ENCODE measurements at regions not wholly inside any gene's neighbourhood (a gene's known extent, or its start where the extent isn't known, plus 50 kb on each side); places are given as distances from the start of the nearest gene placed in this dataset.

GRCh38 chr3:110793611-110794010 is 278.0 kb upstream of the NECTIN3 start:
- H3K9me3 ChIP-seq (ENCODE audit: control insufficient read depth in 2 of 2, insufficient read depth in 1 of 2, low read depth in 1 of 2, low read length in 1 of 2): no peaks in the 10 kb centered on the region
- no peak overlapping the region for H3K4me3 ChIP-seq (ENCODE audit: low read depth in 1 of 3, low read length in 3 of 3)
- H3K4me1 ChIP-seq (ENCODE audit: control insufficient read depth in 3 of 3, insufficient read depth in 2 of 3, low read depth in 1 of 3, low read length in 2 of 3): no peaks in the 10 kb centered on the region
- no peak for DNase-seq
- no peaks in the 10 kb centered on the region for H3K36me3 ChIP-seq (ENCODE audit: control insufficient read depth in 3 of 3, insufficient read depth in 2 of 3, low read depth in 1 of 3, low read length in 3 of 3)
- FAIRE-seq: no peak
- 92 to 95% (median 94%) methylated on average over 1 of the region's 1 CpG for WGBS, 3 donors
- H3K27me3 ChIP-seq (ENCODE audit: control insufficient read depth in 3 of 3, insufficient read depth in 3 of 3, low read length in 3 of 3): no peaks in the 10 kb centered on the region
- no peak overlapping the region for H3K27ac ChIP-seq (ENCODE audit: low read depth in 1 of 3, low read length in 2 of 3)

GRCh38 chr3:110795163-110795562 is 276.5 kb upstream of the NECTIN3 start:
- Histone ChIP-seq H3K4me1 (ENCODE audit: control insufficient read depth in 3 of 3, insufficient read depth in 2 of 3, low read depth in 1 of 3, low read length in 2 of 3) (no peaks in the 10 kb centered on the region), H3K4me3 (ENCODE audit: low read depth in 1 of 3, low read length in 3 of 3) (no peak overlapping the region), H3K27ac (ENCODE audit: low read depth in 1 of 3, low read length in 2 of 3) (no peak overlapping the region), H3K27me3 (ENCODE audit: control insufficient read depth in 3 of 3, insufficient read depth in 3 of 3, low read length in 3 of 3) (no peaks in the 10 kb centered on the region), H3K9me3 (ENCODE audit: control insufficient read depth in 2 of 2, insufficient read depth in 1 of 2, low read depth in 1 of 2, low read length in 1 of 2) (no peaks in the 10 kb centered on the region), H3K36me3 (ENCODE audit: control insufficient read depth in 3 of 3, insufficient read depth in 2 of 3, low read depth in 1 of 3, low read length in 3 of 3) (no peaks in the 10 kb centered on the region)
- DNase-seq: no peak
- 75 to 88% (median 85%) methylated on average over 2 of the region's 2 CpGs for WGBS, 3 donors
- FAIRE-seq: no peak

GRCh38 chr3:110799271-110799670 is 272.3 kb upstream of the NECTIN3 start:
- FAIRE-seq: no peak
- 84 to 99% (median 92%) methylated on average over 2 of the region's 2 CpGs for WGBS, 3 donors

GRCh38 chr3:110804856-110805255 is 266.8 kb upstream of the NECTIN3 start:
- Histone ChIP-seq H3K27ac (ENCODE audit: low read depth in 1 of 3, low read length in 2 of 3) (no peak overlapping the region), H3K4me1 (ENCODE audit: control insufficient read depth in 3 of 3, insufficient read depth in 2 of 3, low read depth in 1 of 3, low read length in 2 of 3) (no peaks in the 10 kb centered on the region), H3K9me3 (ENCODE audit: control insufficient read depth in 2 of 2, insufficient read depth in 1 of 2, low read depth in 1 of 2, low read length in 1 of 2) (no peaks in the 10 kb centered on the region), H3K36me3 (ENCODE audit: control insufficient read depth in 3 of 3, insufficient read depth in 2 of 3, low read depth in 1 of 3, low read length in 3 of 3) (no peaks in the 10 kb centered on the region), H3K4me3 (ENCODE audit: low read depth in 1 of 3, low read length in 3 of 3) (no peak overlapping the region), H3K27me3 (ENCODE audit: control insufficient read depth in 3 of 3, insufficient read depth in 3 of 3, low read length in 3 of 3) (no peaks in the 10 kb centered on the region)
- DNase-seq (peak; percentile 10 to 50), FAIRE-seq (no peak)
- WGBS, 3 donors: 53 to 65% (median 53%) methylated on average over 2 of the region's 2 CpGs

More at GRCh38 chr3:110799271-110799670, 272.3 kb upstream of the NECTIN3 start:
- Histone ChIP-seq H3K27me3 (ENCODE audit: control insufficient read depth in 3 of 3, insufficient read depth in 3 of 3, low read length in 3 of 3) (no peaks in the 10 kb centered on the region), H3K9me3 (ENCODE audit: control insufficient read depth in 2 of 2, insufficient read depth in 1 of 2, low read depth in 1 of 2, low read length in 1 of 2) (no peaks in the 10 kb centered on the region), H3K27ac (ENCODE audit: low read depth in 1 of 3, low read length in 2 of 3) (no peak overlapping the region), H3K36me3 (ENCODE audit: control insufficient read depth in 3 of 3, insufficient read depth in 2 of 3, low read depth in 1 of 3, low read length in 3 of 3) (no peaks in the 10 kb centered on the region), H3K4me3 (ENCODE audit: low read depth in 1 of 3, low read length in 3 of 3) (no peak overlapping the region), H3K4me1 (ENCODE audit: control insufficient read depth in 3 of 3, insufficient read depth in 2 of 3, low read depth in 1 of 3, low read length in 2 of 3) (no peaks in the 10 kb centered on the region)
- DNase-seq: no peak

GRCh38 chr3:110806924-110807323 is 264.7 kb upstream of the NECTIN3 start:
- no peak for DNase-seq

GRCh38 chr3:110808630-110809029 is 263.0 kb upstream of the NECTIN3 start:
- no peaks in the 10 kb centered on the region for H3K27me3 ChIP-seq (ENCODE audit: control insufficient read depth in 3 of 3, insufficient read depth in 3 of 3, low read length in 3 of 3)
- DNase-seq: no peak
- H3K27ac ChIP-seq (ENCODE audit: low read depth in 1 of 3, low read length in 2 of 3): no peak overlapping the region
- H3K4me3 ChIP-seq (ENCODE audit: low read depth in 1 of 3, low read length in 3 of 3): no peak overlapping the region
- no peaks in the 10 kb centered on the region for H3K36me3 ChIP-seq (ENCODE audit: control insufficient read depth in 3 of 3, insufficient read depth in 2 of 3, low read depth in 1 of 3, low read length in 3 of 3)
- H3K9me3 ChIP-seq (ENCODE audit: control insufficient read depth in 2 of 2, insufficient read depth in 1 of 2, low read depth in 1 of 2, low read length in 1 of 2): no peaks in the 10 kb centered on the region
- H3K4me1 ChIP-seq (ENCODE audit: control insufficient read depth in 3 of 3, insufficient read depth in 2 of 3, low read depth in 1 of 3, low read length in 2 of 3): no peaks in the 10 kb centered on the region
- WGBS, 3 donors: 36 to 56% (median 44%) methylated on average over 2 of the region's 2 CpGs
- no peak for FAIRE-seq

More at GRCh38 chr3:110806924-110807323, 264.7 kb upstream of the NECTIN3 start:
- no peak overlapping the region for H3K4me3 ChIP-seq (ENCODE audit: low read depth in 1 of 3, low read length in 3 of 3)
- no peak for FAIRE-seq
- no peaks in the 10 kb centered on the region for H3K9me3 ChIP-seq (ENCODE audit: control insufficient read depth in 2 of 2, insufficient read depth in 1 of 2, low read depth in 1 of 2, low read length in 1 of 2)
- H3K27me3 ChIP-seq (ENCODE audit: control insufficient read depth in 3 of 3, insufficient read depth in 3 of 3, low read length in 3 of 3): no peaks in the 10 kb centered on the region
- no peak overlapping the region for H3K27ac ChIP-seq (ENCODE audit: low read depth in 1 of 3, low read length in 2 of 3)
- H3K36me3 ChIP-seq (ENCODE audit: control insufficient read depth in 3 of 3, insufficient read depth in 2 of 3, low read depth in 1 of 3, low read length in 3 of 3): no peaks in the 10 kb centered on the region
- no peaks in the 10 kb centered on the region for H3K4me1 ChIP-seq (ENCODE audit: control insufficient read depth in 3 of 3, insufficient read depth in 2 of 3, low read depth in 1 of 3, low read length in 2 of 3)

- Histone ChIP-seq H3K4me3 (ENCODE audit: low read depth in 1 of 3, low read length in 3 of 3) (no peak overlapping the region), H3K27ac (ENCODE audit: low read depth in 1 of 3, low read length in 2 of 3) (no peak overlapping the region), H3K36me3 (ENCODE audit: control insufficient read depth in 3 of 3, insufficient read depth in 2 of 3, low read depth in 1 of 3, low read length in 3 of 3) (no peaks in the 10 kb centered on the region), H3K4me1 (ENCODE audit: control insufficient read depth in 3 of 3, insufficient read depth in 2 of 3, low read depth in 1 of 3, low read length in 2 of 3) (no peaks in the 10 kb centered on the region), H3K27me3 (ENCODE audit: control insufficient read depth in 3 of 3, insufficient read depth in 3 of 3, low read length in 3 of 3) (no peaks in the 10 kb centered on the region), H3K9me3 (ENCODE audit: control insufficient read depth in 2 of 2, insufficient read depth in 1 of 2, low read depth in 1 of 2, low read length in 1 of 2) (no peaks in the 10 kb centered on the region)
- no peak for DNase-seq
- no peak for FAIRE-seq
- WGBS, 3 donors: 36 to 89% (median 88%) methylated on average over 1 of the region's 1 CpG
Measured at GRCh38 chr3:110810356-110810755, 261.3 kb upstream of the NECTIN3 start.

- Histone ChIP-seq H3K36me3 (ENCODE audit: control insufficient read depth in 3 of 3, insufficient read depth in 2 of 3, low read depth in 1 of 3, low read length in 3 of 3) (no peaks in the 10 kb centered on the region), H3K4me3 (ENCODE audit: low read depth in 1 of 3, low read length in 3 of 3) (no peak overlapping the region), H3K27me3 (ENCODE audit: control insufficient read depth in 3 of 3, insufficient read depth in 3 of 3, low read length in 3 of 3) (no peaks in the 10 kb centered on the region), H3K4me1 (ENCODE audit: control insufficient read depth in 3 of 3, insufficient read depth in 2 of 3, low read depth in 1 of 3, low read length in 2 of 3) (no peaks in the 10 kb centered on the region), H3K27ac (ENCODE audit: low read depth in 1 of 3, low read length in 2 of 3) (no peak overlapping the region), H3K9me3 (ENCODE audit: control insufficient read depth in 2 of 2, insufficient read depth in 1 of 2, low read depth in 1 of 2, low read length in 1 of 2) (no peaks in the 10 kb centered on the region)
- FAIRE-seq (no peak), DNase-seq (no peak)
Measured at GRCh38 chr3:110811050-110811449, 260.6 kb upstream of the NECTIN3 start.

- no peak for DNase-seq
- Histone ChIP-seq H3K27me3 (ENCODE audit: control insufficient read depth in 3 of 3, insufficient read depth in 3 of 3, low read length in 3 of 3) (no peaks in the 10 kb centered on the region), H3K36me3 (ENCODE audit: control insufficient read depth in 3 of 3, insufficient read depth in 2 of 3, low read depth in 1 of 3, low read length in 3 of 3) (no peaks in the 10 kb centered on the region), H3K9me3 (ENCODE audit: control insufficient read depth in 2 of 2, insufficient read depth in 1 of 2, low read depth in 1 of 2, low read length in 1 of 2) (no peaks in the 10 kb centered on the region), H3K4me3 (ENCODE audit: low read depth in 1 of 3, low read length in 3 of 3) (no peak overlapping the region), H3K4me1 (ENCODE audit: control insufficient read depth in 3 of 3, insufficient read depth in 2 of 3, low read depth in 1 of 3, low read length in 2 of 3) (no peaks in the 10 kb centered on the region), H3K27ac (ENCODE audit: low read depth in 1 of 3, low read length in 2 of 3) (no peak overlapping the region)
- WGBS, 3 donors: 73 to 95% (median 74%) methylated on average over 2 of the region's 2 CpGs
- no peak for FAIRE-seq
Measured at GRCh38 chr3:110813541-110813940, 258.1 kb upstream of the NECTIN3 start.

All from small intestine (tissue), 7 donors.